PC-3 (cell line): ENCODE measurements at regions not wholly inside any gene's neighbourhood (a gene's known extent, or its start where the extent isn't known, plus 50 kb on each side); places are given as distances from the start of the nearest gene placed in this dataset.

Experiments
- ATAC-seq: fragments of 200-7000 bp; cut with Tn5 transposase; 2 replicates; pipeline ENCODE4 v1.9.1; 2020; ENCODE audit warnings: mild to moderate bottlenecking, moderate library complexity
- BruUV-seq: library from RNA; stranded (reverse); fragments of 400-500 nt; replicated peaks from 2 replicates; lab custom pipeline; 2021; lab: Mats Ljungman, UMichigan
- CTCF ChIA-PET: fragments of 300-600 bp; sonication (Branson Sonifier 250); formaldehyde crosslinking; loops from one replicate; lab custom pipeline; 2022; ENCODE audit warnings: antibody characterized with exemption; lab: Charles Lee
- POLR2A ChIA-PET: fragments of 300-600 bp; sonication (Branson Sonifier 250); formaldehyde crosslinking; loops from one replicate; lab custom pipeline; 2022; ENCODE audit warnings: antibody characterized with exemption; ENCODE audit not compliant: unreplicated experiment; lab: Charles Lee
- DNase-seq: peaks from one replicate; pipeline ENCODE4 v3.0.0-alpha.2; 2015
- H2AFZ ChIP-seq: fragments of 300-600 bp; sonication (generic); 2 replicates; pipeline ENCODE4 v1.6.0; 2016; ENCODE audit warnings: antibody characterized with exemption, low read length
- H3F3A ChIP-seq: fragments of 300-600 bp; sonication (generic); one replicate; pipeline ENCODE4 v1.6.0; 2017; ENCODE audit warnings: antibody characterized with exemption, low read length, control low read depth, mild to moderate bottlenecking; ENCODE audit not compliant: unreplicated experiment
- H3K27ac ChIP-seq: fragments of 300-600 bp; sonication (generic); 2 replicates; pipeline ENCODE4 v1.5.1; 2016; ENCODE audit warnings: mild to moderate bottlenecking, low read length
- H3K27me3 ChIP-seq: fragments of 300-600 bp; sonication (generic); 2 replicates; pipeline ENCODE4 v1.6.1; 2016; ENCODE audit warnings: low read length, mixed read lengths
- H3K36me3 ChIP-seq: fragments of 300-600 bp; sonication (generic); 2 replicates; pipeline ENCODE4 v1.6.1; 2016; ENCODE audit warnings: low read depth, mixed run types, low read length, mixed read lengths
- H3K4me1 ChIP-seq: fragments of 300-600 bp; sonication (generic); 2 replicates; pipeline ENCODE4 v1.5.1; 2016; ENCODE audit warnings: low read length; ENCODE audit not compliant: insufficient read depth
- H3K4me2 ChIP-seq: fragments of 300-600 bp; sonication (generic); 2 replicates; pipeline ENCODE4 v1.6.0; 2016; ENCODE audit warnings: low read length
- H3K4me3 ChIP-seq: fragments of 300-600 bp; sonication (generic); 2 replicates; pipeline ENCODE4 v1.5.1; 2016; ENCODE audit warnings: mild to moderate bottlenecking, low read length, mixed read lengths
- H3K79me2 ChIP-seq: fragments of 300-600 bp; sonication (generic); 2 replicates; pipeline ENCODE4 v1.6.1; 2017; ENCODE audit warnings: low read length, mixed read lengths
- H3K9ac ChIP-seq: fragments of 300-600 bp; sonication (generic); 2 replicates; pipeline ENCODE4 v1.6.0; 2016; ENCODE audit warnings: mild to moderate bottlenecking, low read length
- H3K9me2 ChIP-seq: fragments of 300-600 bp; sonication (generic); replicated peaks from 2 replicates; pipeline ENCODE4 v1.6.1; 2016; ENCODE audit warnings: mixed run types, low read length, mixed read lengths
- H3K9me3 ChIP-seq: fragments of 300-600 bp; sonication (generic); 2 replicates; pipeline ENCODE4 v1.6.1; 2016; ENCODE audit warnings: low read length, mixed read lengths
- H4K20me1 ChIP-seq: fragments of 300-600 bp; sonication (generic); 2 replicates; pipeline ENCODE4 v1.6.1; 2016; ENCODE audit warnings: low read length, mixed read lengths
- EZH2 ChIP-seq: fragments of 300-600 bp; sonication (generic); IDR thresholded peaks from one replicate; pipeline ENCODE4 v1.6.1; 2017; ENCODE audit warnings: antibody characterized with exemption, mild to moderate bottlenecking, low read length; ENCODE audit not compliant: unreplicated experiment
- EZH2phosphoT487 ChIP-seq: fragments of 300-600 bp; sonication (generic); IDR thresholded peaks from 2 replicates; pipeline ENCODE4 v1.6.1; 2018; ENCODE audit warnings: mild to moderate bottlenecking, antibody characterized with exemption, low read length, borderline replicate concordance
- intact Hi-C: fragments of 100-400 bp; cut with micrococcal nuclease; formaldehyde crosslinking; loops from 2 replicates; pipeline ENCODE4 v1.9.0; 2023
- TF ChIP-seq, protein P1 (sequence below): fragments of 300-600 bp; sonication (generic); conservative IDR thresholded peaks from 2 replicates; pipeline ENCODE4 v1.5.1; 2017; ENCODE audit warnings: antibody characterized with exemption, low read depth, mild to moderate bottlenecking, low read length

DNA sequence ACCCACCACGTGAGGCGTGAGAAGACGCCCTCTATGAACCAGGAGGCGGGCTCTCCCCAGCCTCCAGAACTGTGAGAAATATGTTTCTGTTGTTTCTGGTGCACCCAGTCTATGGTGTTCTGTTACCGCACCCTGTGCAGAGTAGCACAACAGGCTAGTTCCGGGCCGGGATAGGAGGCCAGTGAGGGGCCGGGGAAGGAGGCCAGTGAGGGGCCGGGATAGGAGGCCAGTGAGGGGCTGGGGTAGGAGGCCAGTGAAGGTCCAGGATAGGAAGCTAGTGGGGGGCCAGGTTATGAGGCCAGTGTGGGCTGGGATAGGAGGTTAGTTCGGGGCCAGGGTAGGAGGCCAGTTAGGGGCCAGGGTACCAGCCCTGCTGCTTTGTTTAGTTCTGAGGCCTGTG lies 204.6 kb downstream of the BARX2 start:
- Histone ChIP-seq H3K27me3 (peaks cover 60% of the 10 kb centered on the region), H3K9me3 (no peaks in the 10 kb centered on the region), H3F3A (no peaks in the 10 kb centered on the region), H3K9ac (no peak overlapping the region), H3K79me2 (no peaks in the 10 kb centered on the region), H3K4me3 (no peak overlapping the region), H3K36me3 (no peaks in the 10 kb centered on the region), H2AFZ (no peak overlapping the region), H3K4me2 (no peak overlapping the region), H3K4me1 (no peaks in the 10 kb centered on the region), H4K20me1 (no peaks in the 10 kb centered on the region), H3K9me2 (no peaks in the 10 kb centered on the region), H3K27ac (no peak overlapping the region)
- BruUV-seq, result no TSS peak
- intact Hi-C loops, result no loop called here
- CTCF ChIA-PET, result no interaction called here
- POLR2A ChIA-PET, result no interaction called here
- no peak for DNase-seq
- no peak for TF ChIP-seq EZH2
- TF ChIP-seq EZH2phosphoT487, result no peak
- TF ChIP-seq, protein P1, sequence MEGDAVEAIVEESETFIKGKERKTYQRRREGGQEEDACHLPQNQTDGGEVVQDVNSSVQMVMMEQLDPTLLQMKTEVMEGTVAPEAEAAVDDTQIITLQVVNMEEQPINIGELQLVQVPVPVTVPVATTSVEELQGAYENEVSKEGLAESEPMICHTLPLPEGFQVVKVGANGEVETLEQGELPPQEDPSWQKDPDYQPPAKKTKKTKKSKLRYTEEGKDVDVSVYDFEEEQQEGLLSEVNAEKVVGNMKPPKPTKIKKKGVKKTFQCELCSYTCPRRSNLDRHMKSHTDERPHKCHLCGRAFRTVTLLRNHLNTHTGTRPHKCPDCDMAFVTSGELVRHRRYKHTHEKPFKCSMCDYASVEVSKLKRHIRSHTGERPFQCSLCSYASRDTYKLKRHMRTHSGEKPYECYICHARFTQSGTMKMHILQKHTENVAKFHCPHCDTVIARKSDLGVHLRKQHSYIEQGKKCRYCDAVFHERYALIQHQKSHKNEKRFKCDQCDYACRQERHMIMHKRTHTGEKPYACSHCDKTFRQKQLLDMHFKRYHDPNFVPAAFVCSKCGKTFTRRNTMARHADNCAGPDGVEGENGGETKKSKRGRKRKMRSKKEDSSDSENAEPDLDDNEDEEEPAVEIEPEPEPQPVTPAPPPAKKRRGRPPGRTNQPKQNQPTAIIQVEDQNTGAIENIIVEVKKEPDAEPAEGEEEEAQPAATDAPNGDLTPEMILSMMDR, result no peak
- no peak for ATAC-seq

DNA sequence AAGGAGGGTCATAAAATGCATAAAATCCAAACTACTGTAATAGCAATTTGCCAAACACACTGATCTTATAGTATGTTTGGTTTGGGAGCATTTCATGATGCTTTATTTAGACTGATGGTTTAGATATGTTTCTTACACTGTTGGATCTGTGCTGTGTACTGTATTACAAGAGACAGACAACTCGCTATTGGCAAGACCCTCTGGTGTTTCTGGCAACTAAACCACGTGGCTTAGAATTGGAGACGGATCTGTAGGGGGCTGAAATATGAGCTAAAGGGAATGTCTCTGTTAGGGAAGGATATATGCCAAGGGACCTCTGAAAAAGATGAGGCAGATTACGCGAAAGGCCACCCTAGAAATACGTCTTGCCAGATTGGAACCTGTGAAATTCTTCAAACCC lies 208.7 kb downstream of the BARX2 start:
- ChIA-PET CTCF (no interaction called here), POLR2A (no interaction called here)
- Histone ChIP-seq H3K9ac (no peak overlapping the region), H3F3A (no peaks in the 10 kb centered on the region), H3K36me3 (no peaks in the 10 kb centered on the region), H3K4me2 (no peak overlapping the region), H2AFZ (no peak overlapping the region), H3K9me2 (no peaks in the 10 kb centered on the region), H3K27ac (no peak overlapping the region), H3K4me1 (no peaks in the 10 kb centered on the region), H3K9me3 (no peaks in the 10 kb centered on the region), H3K79me2 (no peaks in the 10 kb centered on the region), H3K4me3 (no peak overlapping the region), H3K27me3 (peaks cover 59% of the 10 kb centered on the region), H4K20me1 (no peaks in the 10 kb centered on the region)
- DNase-seq, result no peak
- ATAC-seq, result no peak
- TF ChIP-seq EZH2, result no peak
- no peak for TF ChIP-seq EZH2phosphoT487
- TF ChIP-seq, protein P1, result no peak
- intact Hi-C loops, result no loop called here
- BruUV-seq, result no TSS peak

DNA sequence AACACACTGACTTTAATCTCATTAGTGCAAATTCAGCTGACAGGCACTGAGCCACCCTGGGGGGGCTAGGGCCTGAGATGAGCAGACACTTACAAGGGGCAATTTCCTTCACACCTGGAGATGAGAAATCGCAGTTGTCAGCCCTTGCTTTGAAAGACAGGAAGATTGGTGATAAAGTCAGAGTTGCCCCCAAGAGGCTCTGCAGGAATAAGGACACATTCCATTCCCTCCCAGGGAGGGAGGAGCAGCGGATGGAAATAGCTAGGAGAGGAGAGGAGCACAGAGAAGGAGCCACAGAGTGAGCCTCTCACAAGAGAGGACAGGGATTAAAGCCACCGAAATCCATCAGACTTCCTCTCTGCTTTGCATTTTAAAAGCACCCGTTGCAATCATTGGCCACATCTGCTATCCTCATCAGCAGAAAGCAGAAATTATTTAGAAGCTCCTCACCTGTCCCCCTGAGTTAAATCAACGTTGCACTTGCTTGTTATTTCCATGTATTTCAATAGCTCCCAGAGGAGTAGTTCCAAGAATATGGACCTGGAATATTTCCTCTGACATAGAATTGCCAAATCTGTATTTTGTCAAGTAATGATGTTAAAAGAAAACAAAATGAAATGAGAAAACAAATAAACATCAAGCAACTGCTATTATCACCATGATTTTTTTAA lies 213.7 kb downstream of the BARX2 start:
- Histone ChIP-seq H3K9me2 (no peaks in the 10 kb centered on the region), H3K79me2 (no peaks in the 10 kb centered on the region), H3K36me3 (no peaks in the 10 kb centered on the region), H3K9ac (no peak overlapping the region), H3K27ac (no peak overlapping the region), H3K4me1 (peaks cover 10% of the 10 kb centered on the region; the same call in 1 of the 2 replicates), H3K27me3 (peaks cover 32% of the 10 kb centered on the region), H3K4me3 (no peak overlapping the region), H3K4me2 (no peak overlapping the region), H2AFZ (no peak overlapping the region), H3F3A (no peaks in the 10 kb centered on the region), H4K20me1 (no peaks in the 10 kb centered on the region), H3K9me3 (no peaks in the 10 kb centered on the region)
- intact Hi-C loops, result no loop called here
- no TSS peak for BruUV-seq
- no peak for ATAC-seq
- TF ChIP-seq, protein P1, result no peak
- TF ChIP-seq EZH2phosphoT487 (no peak), EZH2 (no peak)
- ChIA-PET CTCF (no interaction called here), POLR2A (no interaction called here)
- DNase-seq, result no peak
